SHP77 (cell line): ENCODE measurements at regions not wholly inside any gene's neighbourhood (a gene's known extent, or its start where the extent isn't known, plus 50 kb on each side); places are given as distances from the start of the nearest gene placed in this dataset.
"Not testable (repeated sequence)": the region's sequence is repeated elsewhere in the genome, so short reads cannot be mapped to it uniquely, and the experiment has no call there.

Source experiments
- DNase-seq, 2 experiments: peaks; one replicate each; lab custom pipeline; 2025; lab: John Stamatoyannopoulos, UW

DNA sequence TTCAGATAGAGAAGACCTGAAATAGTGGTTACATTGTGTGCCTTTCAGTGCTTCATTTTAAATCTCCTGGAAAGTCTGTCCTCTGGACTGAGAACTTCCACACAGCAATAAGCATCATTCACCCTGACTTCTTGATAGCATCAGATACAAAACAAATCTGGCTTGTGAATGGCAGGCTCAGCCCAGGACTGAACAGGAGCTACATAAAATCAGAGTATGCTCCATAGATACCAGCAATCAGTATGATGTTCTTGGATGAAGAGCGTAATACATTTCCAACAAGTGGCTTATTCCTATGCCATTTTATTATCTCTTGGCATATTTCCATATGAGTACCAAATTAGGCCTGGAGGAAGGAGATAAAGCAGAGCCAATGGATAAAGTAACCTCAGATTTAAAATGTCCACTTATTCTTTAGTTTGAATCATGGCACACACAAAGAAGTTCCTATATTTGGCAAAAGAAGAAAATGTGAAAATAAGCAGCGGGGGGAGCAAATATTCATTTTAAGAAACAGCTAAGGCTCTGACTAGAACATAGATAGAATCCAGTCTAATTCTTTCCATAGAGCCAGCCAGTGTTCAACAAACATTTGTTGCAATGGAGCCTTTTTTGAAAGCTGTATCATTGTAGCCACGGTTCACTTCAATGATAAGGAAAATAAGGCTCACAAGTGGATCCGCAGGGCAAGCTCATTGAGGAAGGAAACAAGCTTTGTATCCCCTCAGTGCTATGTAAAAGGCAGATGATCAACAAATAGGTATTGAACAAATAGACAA lies 230.8 kb upstream of the CHAC2 start:
- no peak for DNase-seq

- no peak for DNase-seq
Observed at GRCh38 chr2:53535234-53535840, 232.3 kb upstream of the CHAC2 start.

GRCh38 chr2:53530126-53530525 lies 237.5 kb upstream of the CHAC2 start:
- no peak for DNase-seq

DNA sequence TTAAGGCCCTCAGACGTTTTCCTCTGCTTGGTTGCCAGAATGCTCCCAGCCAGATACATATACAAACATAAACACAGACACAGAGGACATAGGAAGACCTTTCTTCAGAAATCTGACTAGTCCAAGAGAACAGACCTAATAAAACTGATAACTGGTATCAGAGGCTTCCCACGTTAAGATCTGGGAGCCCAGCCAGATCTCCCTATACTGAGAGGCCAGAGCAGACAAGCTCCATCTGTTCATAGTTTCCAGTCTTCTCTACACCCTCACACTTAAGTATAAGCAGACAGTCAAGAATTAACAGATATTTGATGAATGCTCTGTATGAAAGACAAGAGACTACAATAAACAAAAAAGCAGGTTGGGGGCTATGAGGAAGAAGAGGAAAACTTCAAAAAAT lies 240.5 kb upstream of the CHAC2 start:
- no peak for DNase-seq

DNA sequence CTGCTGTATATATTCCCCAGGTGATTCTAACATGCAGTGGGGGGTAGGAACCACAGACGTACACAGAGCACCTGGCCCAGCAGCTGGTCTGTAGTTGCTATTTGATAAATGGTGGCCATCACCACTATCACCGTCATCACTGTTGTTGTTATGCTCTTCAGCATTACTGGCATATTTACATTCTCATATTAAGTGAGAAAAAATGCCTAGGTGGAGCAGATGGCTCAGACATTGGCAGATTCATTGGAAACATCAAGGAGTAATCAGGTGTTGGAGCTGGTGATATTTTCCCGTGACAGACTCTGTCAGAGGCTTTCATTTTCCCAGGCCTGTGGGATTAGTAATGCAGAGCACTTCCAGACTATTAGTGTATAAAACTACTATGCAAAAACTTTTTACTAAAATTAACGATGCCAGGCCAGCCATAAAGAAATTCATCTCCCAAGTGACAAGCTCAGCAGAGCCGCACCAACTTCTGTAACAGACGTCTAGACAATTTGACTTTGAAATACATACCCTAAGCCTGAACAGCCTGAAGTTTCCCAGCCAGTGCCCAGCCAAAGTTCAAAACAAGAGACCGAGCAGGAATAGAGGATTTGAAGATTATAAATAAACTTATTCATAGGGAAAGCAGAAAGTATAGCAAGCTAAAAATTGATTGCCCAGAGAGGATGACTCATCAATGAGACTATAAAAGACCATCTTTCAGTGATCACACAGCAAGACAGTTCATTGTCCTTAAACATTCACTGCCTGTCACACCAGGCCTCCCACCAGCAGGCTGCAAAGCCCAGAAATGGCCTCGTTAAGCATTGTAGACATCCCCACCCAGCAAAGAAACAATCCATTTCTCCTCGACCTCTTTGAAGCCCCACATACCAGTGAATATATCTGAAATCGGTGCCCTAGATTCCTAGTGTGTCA lies 247.4 kb upstream of the CHAC2 start:
- DNase-seq = peak; percentile 100

GRCh38 chr2:53517406-53517805 lies 250.2 kb upstream of the CHAC2 start:
- DNase-seq = no peak

DNA sequence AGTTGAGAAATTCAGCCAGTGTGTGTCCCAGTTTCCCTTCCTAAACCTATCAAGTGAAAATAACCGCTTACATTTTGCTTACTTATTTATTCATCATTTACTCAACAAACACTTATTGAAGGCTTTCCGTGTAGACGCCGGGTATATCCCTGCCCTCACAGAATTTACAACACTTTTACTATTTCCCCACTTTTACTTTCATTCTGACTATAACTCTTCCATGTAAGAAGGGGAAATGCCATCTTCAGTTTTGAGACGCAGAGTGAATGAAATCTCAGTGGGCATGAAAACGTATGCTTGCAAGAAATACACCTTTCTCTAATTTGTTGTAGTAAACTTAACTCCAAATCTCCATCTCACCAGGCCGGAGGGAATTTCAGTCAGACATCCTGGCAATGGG lies 251.0 kb upstream of the CHAC2 start:
- no peak for DNase-seq

DNA sequence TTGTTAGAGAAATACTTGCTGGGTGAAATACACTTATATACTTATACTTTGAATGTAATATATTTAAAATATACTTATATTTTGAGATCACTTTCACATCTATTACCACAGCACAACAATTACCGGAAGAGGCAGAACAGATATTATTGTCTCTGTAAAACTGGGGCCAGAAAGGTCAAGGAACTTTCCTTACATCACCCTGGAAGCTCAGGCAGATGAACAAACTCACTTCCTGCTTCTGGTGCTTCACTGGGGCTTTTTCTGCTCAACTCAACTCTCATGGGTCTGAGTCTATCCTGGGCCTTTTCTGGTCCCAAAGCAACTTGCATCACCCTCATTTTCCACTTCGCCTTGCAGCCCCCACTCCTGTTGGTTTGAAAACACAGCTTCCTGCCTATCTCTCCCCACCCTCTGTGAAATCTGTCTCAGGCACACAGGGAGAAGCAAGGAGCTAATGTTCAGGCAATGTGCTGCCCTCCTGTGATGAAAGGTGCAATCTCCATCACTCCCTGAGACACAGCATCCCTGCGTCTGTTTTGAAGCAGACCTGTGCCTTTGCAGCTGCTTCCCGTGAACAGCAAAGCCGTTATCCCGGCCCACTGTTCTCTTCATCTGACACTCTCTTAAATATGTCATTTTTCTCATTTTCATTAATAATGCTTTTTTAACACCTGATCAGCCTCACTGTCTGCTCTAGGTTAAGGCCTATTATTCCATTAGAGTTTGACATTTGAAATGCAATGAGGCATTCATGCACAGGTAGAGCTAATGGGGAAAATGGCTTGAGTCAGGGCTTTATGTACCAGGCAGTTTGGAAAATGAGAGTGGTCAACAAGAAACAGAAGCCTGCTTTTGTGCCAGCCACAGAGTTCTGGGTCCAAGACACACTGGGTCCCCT lies 251.9 kb upstream of the CHAC2 start:
- peak; percentile 96 to 98 for DNase-seq

GRCh38 chr2:53513167-53513666 lies 254.4 kb upstream of the CHAC2 start:
- DNase-seq = no peak

GRCh38 chr2:53512071-53512826 lies 255.4 kb upstream of the CHAC2 start:
- no peak for DNase-seq

DNA sequence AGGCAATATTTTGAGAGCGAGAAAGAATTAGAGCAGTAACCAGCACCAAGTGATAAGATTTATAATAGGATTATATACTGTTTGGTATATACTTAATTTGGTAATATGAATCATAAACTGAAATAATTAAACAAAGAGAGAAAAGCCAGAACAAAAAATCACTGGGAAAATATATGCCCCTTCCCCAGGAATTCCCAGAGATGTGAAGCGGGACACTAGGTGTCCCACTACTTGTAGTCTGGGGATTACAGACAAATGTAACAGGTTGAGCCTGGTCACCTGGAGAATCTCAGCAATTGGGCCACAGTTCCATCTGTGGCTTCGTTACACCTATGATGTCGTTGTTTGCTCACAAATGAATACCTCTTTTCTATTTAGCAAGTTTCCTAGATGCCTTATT lies 256.1 kb upstream of the CHAC2 start:
- no peak for DNase-seq

GRCh38 chr2:53510401-53510800 lies 257.2 kb upstream of the CHAC2 start:
- DNase-seq = no peak

- no peak for DNase-seq
Observed at GRCh38 chr2:53509831-53510388, 257.7 kb upstream of the CHAC2 start.

GRCh38 chr2:53508667-53509066 lies 258.9 kb upstream of the CHAC2 start:
- DNase-seq = no peak

GRCh38 chr2:53507070-53507469 lies 260.5 kb upstream of the CHAC2 start:
- not testable (repeated sequence) for DNase-seq

DNA sequence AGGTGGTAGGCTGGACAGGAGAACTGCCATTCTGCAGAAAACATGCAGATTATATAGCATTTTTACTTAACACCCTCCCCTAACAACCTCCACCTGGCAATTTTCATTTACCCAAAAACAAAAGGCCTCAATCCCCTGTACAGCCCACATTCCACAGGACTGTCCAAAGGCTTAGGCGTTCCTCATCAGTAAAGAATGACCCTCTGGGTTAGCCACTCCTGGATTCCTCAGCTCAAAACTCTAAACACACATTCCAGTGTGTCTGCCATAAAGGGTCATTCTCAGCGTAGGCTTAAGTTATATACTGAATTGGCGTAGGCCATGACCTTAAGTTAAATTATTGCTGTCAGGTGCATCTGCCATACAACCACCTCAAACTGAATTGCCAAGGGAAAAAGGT lies 261.8 kb upstream of the CHAC2 start:
- DNase-seq = no peak

DNA sequence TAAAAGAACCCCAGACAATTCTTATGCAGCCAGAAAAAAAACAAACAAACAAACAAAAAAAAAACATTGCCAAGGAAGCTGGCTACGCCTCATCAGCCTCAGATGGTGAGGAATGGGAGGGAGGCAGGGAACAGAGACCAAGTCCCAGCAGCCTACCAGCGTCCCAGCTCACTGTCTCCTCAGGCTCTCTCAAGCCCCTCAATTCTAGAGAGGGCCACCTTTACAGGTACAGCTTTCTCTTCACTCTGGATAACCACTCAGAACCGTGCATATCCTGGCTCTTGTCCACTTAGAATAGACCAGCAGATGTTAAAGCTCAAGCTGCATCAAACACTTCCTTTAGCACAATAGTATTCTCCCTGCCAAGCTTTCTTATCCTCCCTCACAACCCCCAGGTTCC lies 263.1 kb upstream of the CHAC2 start:
- DNase-seq = no peak

DNA sequence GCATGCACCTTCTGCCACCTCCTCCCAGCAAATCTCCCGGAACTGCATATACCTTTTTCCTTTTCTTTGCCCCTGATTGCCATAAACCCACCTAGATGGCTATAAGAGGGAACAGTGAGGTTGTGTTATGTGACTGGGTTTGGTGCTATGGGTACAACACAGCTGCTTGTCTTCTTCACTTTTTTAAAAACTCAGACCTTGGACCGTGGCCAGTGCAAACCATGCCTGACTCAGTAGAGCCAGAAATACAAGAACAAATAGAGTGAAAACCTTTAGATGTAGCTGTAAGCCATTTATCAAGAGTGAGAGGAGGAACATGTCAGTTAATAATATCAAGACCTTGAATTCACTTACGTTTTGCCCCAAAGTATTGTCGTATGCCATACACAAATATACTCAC lies 267.4 kb upstream of the CHAC2 start:
- peak; percentile 64 to 65 for DNase-seq

GRCh38 chr2:53498210-53498609 lies 269.4 kb upstream of the CHAC2 start:
- DNase-seq = peak; percentile 87 to 93

DNA sequence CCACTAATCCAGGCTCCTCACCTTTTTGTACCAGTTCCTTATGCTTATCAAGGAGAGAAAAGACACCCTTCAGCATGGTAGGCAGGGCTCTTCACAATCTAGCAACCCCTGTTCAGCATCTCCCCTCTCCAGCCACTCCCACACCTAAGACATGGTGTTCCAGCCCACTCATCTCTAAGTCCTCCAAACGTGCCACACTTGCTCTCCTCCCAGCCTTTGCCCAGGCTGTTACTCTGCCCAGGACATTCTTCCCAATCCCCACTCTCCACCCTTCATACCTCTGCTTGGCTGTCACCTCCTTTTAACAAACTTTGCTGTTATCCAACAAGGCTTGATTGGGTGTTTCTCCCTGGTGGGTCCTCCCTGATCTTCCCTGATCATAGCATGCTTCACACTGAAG lies 270.6 kb upstream of the CHAC2 start:
- no peak for DNase-seq
